Uterus (tissue), 2 donors: ENCODE measurements at regions not wholly inside any gene's neighbourhood (a gene's known extent, or its start where the extent isn't known, plus 50 kb on each side); places are given as distances from the start of the nearest gene placed in this dataset.

ENCODE experiments used
- CTCF ChIP-seq, 4 experiments: fragments of 200-600 bp in 2 of 4; fragments of 450-650 bp in 2 of 4; sonication (generic) in 2 of 4; IDR thresholded peaks; one replicate each; pipeline ENCODE4 v1.5.1; 2016 to 2019; ENCODE audit warnings: antibody characterized with exemption in 4 of 4, mild to moderate bottlenecking in 2 of 4, moderate library complexity in 1 of 4
- POLR2A ChIP-seq, 2 donors: fragments of 450-650 bp; IDR thresholded peaks; one replicate each; pipeline ENCODE4 v1.6.1; 2016; ENCODE audit warnings: antibody characterized with exemption in 2 of 2, mild to moderate bottlenecking in 1 of 2, moderate library complexity in 1 of 2

- TF ChIP-seq CTCF (IDR thresholded peaks at IDR 0.05): no peak
- TF ChIP-seq POLR2A (IDR thresholded peaks at IDR 0.05): no peak
Measured at GRCh38 chr3:181189556-181189955, 200.0 kb upstream of the DNAJC19 start.
